ENCODE measurements at regions not wholly inside any gene's neighbourhood (a gene's known extent, or its start where the extent isn't known, plus 50 kb on each side); places are given as distances from the start of the nearest gene placed in this dataset.

- H3K4me3 Mint-ChIP-seq = no peak overlapping the region
- H3K4me1 ChIP-seq (ENCODE audit: insufficient read depth) = no peaks in the 10 kb centered on the region
- no peak for TF ChIP-seq STAT1 (IDR thresholded peaks at IDR 0.05; ENCODE audit: unreplicated experiment)
- no peak for TF ChIP-seq ETS1 (IDR thresholded peaks at IDR 0.05)
- no peak for TF ChIP-seq CTCF (conservative IDR thresholded peaks at IDR 0.05; ENCODE audit: low read depth in 2 of 2)
- no peak for TF ChIP-seq ZNF331 (CRISPR knock-in tag; IDR thresholded peaks at IDR 0.05; ENCODE audit: low read depth)
- no peak for TF ChIP-seq JUNB (IDR thresholded peaks at IDR 0.05; ENCODE audit: unreplicated experiment)
- H3K4me1 Mint-ChIP-seq = no peaks in the 10 kb centered on the region; the same call in 1 of the 3 replicates
- H3F3A ChIP-seq (replicated peaks; ENCODE audit: low read depth) = no peaks in the 10 kb centered on the region
- DNase-seq (ENCODE audit: low spot score) (no peak), ATAC-seq (no peak)
- no peaks in the 10 kb centered on the region for H3K79me2 ChIP-seq (replicated peaks; ENCODE audit: insufficient read depth)
- H3K36me3 Mint-ChIP-seq (ENCODE audit: low read depth) = no peaks in the 10 kb centered on the region
- no peak overlapping the region for H3K4me3 ChIP-seq
- no peak overlapping the region for H3K4me2 ChIP-seq
- H3K36me3 ChIP-seq (ENCODE audit: insufficient read depth) = no peaks in the 10 kb centered on the region
- H2AFZ ChIP-seq = no peak overlapping the region
- H3K27ac ChIP-seq (ENCODE audit: low read depth) = no peak overlapping the region
- peaks cover 3% of the 10 kb centered on the region for H3K27me3 Mint-ChIP-seq (ENCODE audit: insufficient read depth, low read depth, poor library complexity)
- no peaks in the 10 kb centered on the region for H3K9me2 ChIP-seq (ENCODE audit: insufficient read depth)
- H3K9me3 Mint-ChIP-seq = peaks cover 9% of the 10 kb centered on the region; the same call in 2 of the 3 replicates
- H3K27ac Mint-ChIP-seq = no peak overlapping the region
- H3K27me3 ChIP-seq (ENCODE audit: insufficient read depth) = no peaks in the 10 kb centered on the region
- H4K20me1 ChIP-seq (replicated peaks; ENCODE audit: insufficient read depth) = no peaks in the 10 kb centered on the region
Observed at GRCh38 chr2:126515471-126515870, 140.5 kb upstream of the GYPC start.

GRCh38 chr2:126518196-126518595 lies 137.8 kb upstream of the GYPC start:
- no peaks in the 10 kb centered on the region for H4K20me1 ChIP-seq (replicated peaks; ENCODE audit: insufficient read depth)
- no peak overlapping the region for H3K4me2 ChIP-seq
- H3K36me3 ChIP-seq (ENCODE audit: insufficient read depth) = no peaks in the 10 kb centered on the region
- no peaks in the 10 kb centered on the region for H3K4me1 ChIP-seq (ENCODE audit: insufficient read depth)
- Mint-ChIP-seq H3K27ac (no peak overlapping the region), H3K36me3 (ENCODE audit: low read depth) (no peaks in the 10 kb centered on the region), H3K4me1 (no peaks in the 10 kb centered on the region), H3K9me3 (peaks cover 9% of the 10 kb centered on the region), H3K4me3 (no peak overlapping the region), H3K27me3 (ENCODE audit: insufficient read depth, low read depth, poor library complexity) (peaks cover 3% of the 10 kb centered on the region)
- H2AFZ ChIP-seq = no peak overlapping the region
- DNase-seq (ENCODE audit: low spot score) = no peak
- H3K79me2 ChIP-seq (replicated peaks; ENCODE audit: insufficient read depth) = no peaks in the 10 kb centered on the region
- H3K9me2 ChIP-seq (ENCODE audit: insufficient read depth) = no peaks in the 10 kb centered on the region
- no peak overlapping the region for H3K4me3 ChIP-seq
- H3K27me3 ChIP-seq (ENCODE audit: insufficient read depth) = no peaks in the 10 kb centered on the region
- no peak overlapping the region for H3K27ac ChIP-seq (ENCODE audit: low read depth)
- H3F3A ChIP-seq (replicated peaks; ENCODE audit: low read depth) = no peaks in the 10 kb centered on the region
- ATAC-seq = no peak
- TF ChIP-seq EZH2 (IDR thresholded peaks at IDR 0.05; ENCODE audit: low read depth, unreplicated experiment) (no peak), ETS1 (IDR thresholded peaks at IDR 0.05) (no peak), STAT1 (IDR thresholded peaks at IDR 0.05; ENCODE audit: unreplicated experiment) (no peak), CREB1 (CRISPR knock-in tag; IDR thresholded peaks at IDR 0.05; ENCODE audit: low read depth) (no peak), CTCF (conservative IDR thresholded peaks at IDR 0.05; ENCODE audit: low read depth in 2 of 2) (no peak), POLR2AphosphoS5 (IDR thresholded peaks at IDR 0.05; ENCODE audit: low read depth) (no peak), NANOG (IDR thresholded peaks at IDR 0.05; ENCODE audit: borderline replicate concordance) (no peak), ZNF114 (CRISPR knock-in tag; IDR thresholded peaks at IDR 0.05) (no peak), REST (IDR thresholded peaks at IDR 0.05; ENCODE audit: unreplicated experiment) (no peak), EZH2phosphoT487 (IDR thresholded peaks at IDR 0.05; ENCODE audit: unreplicated experiment) (no peak), JUNB (IDR thresholded peaks at IDR 0.05; ENCODE audit: unreplicated experiment) (no peak)
